ENCODE measurements at regions not wholly inside any gene's neighbourhood (a gene's known extent, or its start where the extent isn't known, plus 50 kb on each side); places are given as distances from the start of the nearest gene placed in this dataset.

DNA sequence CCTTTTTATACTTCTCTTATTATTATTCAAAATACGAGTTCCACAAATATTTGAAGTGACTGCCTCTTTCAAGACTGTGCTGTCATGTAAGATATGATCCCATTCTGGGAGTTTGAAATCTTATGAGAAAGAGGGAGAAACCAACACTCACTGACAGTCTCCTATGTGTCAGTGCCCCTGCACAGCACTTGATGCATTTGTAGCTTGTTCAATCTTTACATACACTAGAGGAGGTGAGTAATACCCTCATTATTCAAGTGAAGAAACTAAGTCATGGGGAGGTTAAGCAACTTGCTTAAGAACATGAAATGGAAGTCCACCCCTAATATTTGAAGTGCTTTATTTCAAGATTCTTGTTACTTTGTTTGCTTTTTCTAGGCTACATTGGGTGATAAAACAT lies 459.5 kb upstream of the FANCL start:
- TF ChIP-seq, protein P1, sequence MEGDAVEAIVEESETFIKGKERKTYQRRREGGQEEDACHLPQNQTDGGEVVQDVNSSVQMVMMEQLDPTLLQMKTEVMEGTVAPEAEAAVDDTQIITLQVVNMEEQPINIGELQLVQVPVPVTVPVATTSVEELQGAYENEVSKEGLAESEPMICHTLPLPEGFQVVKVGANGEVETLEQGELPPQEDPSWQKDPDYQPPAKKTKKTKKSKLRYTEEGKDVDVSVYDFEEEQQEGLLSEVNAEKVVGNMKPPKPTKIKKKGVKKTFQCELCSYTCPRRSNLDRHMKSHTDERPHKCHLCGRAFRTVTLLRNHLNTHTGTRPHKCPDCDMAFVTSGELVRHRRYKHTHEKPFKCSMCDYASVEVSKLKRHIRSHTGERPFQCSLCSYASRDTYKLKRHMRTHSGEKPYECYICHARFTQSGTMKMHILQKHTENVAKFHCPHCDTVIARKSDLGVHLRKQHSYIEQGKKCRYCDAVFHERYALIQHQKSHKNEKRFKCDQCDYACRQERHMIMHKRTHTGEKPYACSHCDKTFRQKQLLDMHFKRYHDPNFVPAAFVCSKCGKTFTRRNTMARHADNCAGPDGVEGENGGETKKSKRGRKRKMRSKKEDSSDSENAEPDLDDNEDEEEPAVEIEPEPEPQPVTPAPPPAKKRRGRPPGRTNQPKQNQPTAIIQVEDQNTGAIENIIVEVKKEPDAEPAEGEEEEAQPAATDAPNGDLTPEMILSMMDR (IDR thresholded peaks at IDR 0.05; ENCODE audit: insufficient read depth, low read length), result no peak
- TF ChIP-seq GABPA (IDR thresholded peaks at IDR 0.05; ENCODE audit: low read depth), result no peak
- no peak for TF ChIP-seq POLR2AphosphoS5 (IDR thresholded peaks at IDR 0.05; ENCODE audit: low read depth)
- TF ChIP-seq SPI1 (IDR thresholded peaks at IDR 0.05; ENCODE audit: borderline replicate concordance, low read depth), result no peak

Data from HL-60 (cell line).